ENCODE measurements at regions not wholly inside any gene's neighbourhood (a gene's known extent, or its start where the extent isn't known, plus 50 kb on each side); places are given as distances from the start of the nearest gene placed in this dataset.

GRCh38 chr1:238779716-238780115 lies 606.7 kb upstream of the CHRM3 start:
- Histone ChIP-seq H3K36me3 (ENCODE audit: control insufficient read depth, insufficient read depth, low read length) (no peaks in the 10 kb centered on the region), H3K4me3 (ENCODE audit: extremely low read depth, insufficient read depth, low read length, poor library complexity, severe bottlenecking) (no peak overlapping the region), H3K27ac (ENCODE audit: low read depth, low read length, severe bottlenecking) (no peak overlapping the region), H3K9me3 (ENCODE audit: control insufficient read depth, low read length) (no peaks in the 10 kb centered on the region), H3K4me1 (ENCODE audit: control insufficient read depth, insufficient read depth, low read length, poor library complexity, severe bottlenecking) (no peaks in the 10 kb centered on the region)
- WGBS, 2 experiments (ENCODE audit: insufficient coverage in 2 of 2), result 88% methylated on average over 3 of the region's 3 CpGs; no CpG with 5 or more reads in 1 of the 2 experiments

GRCh38 chr1:238778113-238778512 lies 608.3 kb upstream of the CHRM3 start:
- Histone ChIP-seq H3K9me3 (ENCODE audit: control insufficient read depth, low read length) (no peaks in the 10 kb centered on the region), H3K27ac (ENCODE audit: low read depth, low read length, severe bottlenecking) (no peak overlapping the region), H3K36me3 (ENCODE audit: control insufficient read depth, insufficient read depth, low read length) (no peaks in the 10 kb centered on the region), H3K4me3 (ENCODE audit: extremely low read depth, insufficient read depth, low read length, poor library complexity, severe bottlenecking) (no peak overlapping the region), H3K4me1 (ENCODE audit: control insufficient read depth, insufficient read depth, low read length, poor library complexity, severe bottlenecking) (no peaks in the 10 kb centered on the region)
- no CpG with 5 or more reads among the region's 1 CpG for WGBS, 2 experiments (ENCODE audit: insufficient coverage in 2 of 2)

DNA sequence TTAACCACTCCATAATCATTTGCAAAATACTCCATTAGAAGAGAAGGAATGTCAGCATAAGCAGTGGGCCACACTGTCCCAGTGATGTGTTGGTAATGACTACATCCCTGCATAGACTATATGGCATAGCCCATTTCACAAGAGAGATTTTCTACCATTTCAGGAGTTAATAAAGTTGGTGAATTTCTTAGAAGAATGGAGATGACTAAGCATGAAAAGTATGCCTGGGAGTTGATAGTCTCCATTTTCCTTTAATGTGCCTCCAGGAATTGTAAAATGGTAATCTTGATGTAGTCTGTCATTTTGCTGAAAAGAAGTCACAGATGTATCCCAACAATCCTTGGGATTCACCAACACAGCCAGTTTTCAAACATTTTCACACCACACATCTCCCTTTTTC lies 608.8 kb upstream of the CHRM3 start:
- Histone ChIP-seq H3K27ac (ENCODE audit: low read depth, low read length, severe bottlenecking) (no peak overlapping the region), H3K9me3 (ENCODE audit: control insufficient read depth, low read length) (no peaks in the 10 kb centered on the region), H3K36me3 (ENCODE audit: control insufficient read depth, insufficient read depth, low read length) (no peaks in the 10 kb centered on the region), H3K4me3 (ENCODE audit: extremely low read depth, insufficient read depth, low read length, poor library complexity, severe bottlenecking) (no peak overlapping the region), H3K4me1 (ENCODE audit: control insufficient read depth, insufficient read depth, low read length, poor library complexity, severe bottlenecking) (no peaks in the 10 kb centered on the region)

DNA sequence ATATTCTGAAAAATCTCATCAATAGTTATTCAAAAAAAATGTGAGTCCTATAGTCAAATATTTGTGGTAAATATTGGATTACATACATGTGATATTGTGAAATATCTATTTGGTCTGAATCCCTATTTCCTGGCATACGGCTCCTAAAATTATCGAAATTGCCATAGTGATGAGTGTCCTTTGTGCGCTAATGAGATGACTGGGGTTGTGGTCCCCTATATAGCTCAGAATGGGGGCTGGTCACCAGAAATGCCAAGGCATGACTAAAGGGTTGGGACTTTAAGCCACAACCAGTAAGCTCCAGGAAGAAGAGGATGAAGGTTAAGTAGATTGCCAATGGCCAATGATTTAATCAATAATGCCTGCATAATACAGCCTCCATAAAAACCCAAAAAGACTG lies 610.2 kb upstream of the CHRM3 start:
- WGBS, 2 experiments (ENCODE audit: insufficient coverage in 2 of 2), result 96 to 100% methylated on average over 2 to 3 of the region's 3 CpGs
- no peaks in the 10 kb centered on the region for H3K9me3 ChIP-seq (ENCODE audit: control insufficient read depth, low read length)

DNA sequence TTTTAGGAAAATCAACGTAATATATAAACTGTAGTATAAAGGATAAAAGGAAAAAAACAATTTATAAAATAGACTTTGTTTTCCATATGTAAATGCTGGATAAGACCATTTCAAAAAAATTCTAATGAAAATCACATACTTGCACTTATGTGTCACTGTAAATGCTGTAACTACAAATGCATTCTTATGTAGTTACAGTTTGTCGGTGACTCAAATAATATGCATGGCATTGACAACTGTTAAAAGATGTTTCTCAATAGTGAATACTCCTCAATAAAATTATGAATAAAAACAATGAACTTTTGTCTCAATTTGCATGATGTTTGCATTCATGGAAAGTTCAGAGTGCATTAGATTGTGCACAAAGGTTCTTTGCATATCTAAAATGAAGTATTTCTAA lies 614.0 kb upstream of the CHRM3 start:
- no peak overlapping the region for H3K4me3 ChIP-seq (ENCODE audit: extremely low read depth, insufficient read depth, low read length, poor library complexity, severe bottlenecking)
- no CpG with 5 or more reads among the region's 2 CpGs for WGBS, 2 experiments (ENCODE audit: insufficient coverage in 2 of 2)
- H3K27ac ChIP-seq (ENCODE audit: low read depth, low read length, severe bottlenecking), result no peak overlapping the region

More for the DNA sequence above, 610.2 kb upstream of the CHRM3 start:
- Histone ChIP-seq H3K27ac (ENCODE audit: low read depth, low read length, severe bottlenecking) (no peak overlapping the region), H3K36me3 (ENCODE audit: control insufficient read depth, insufficient read depth, low read length) (no peaks in the 10 kb centered on the region), H3K4me1 (ENCODE audit: control insufficient read depth, insufficient read depth, low read length, poor library complexity, severe bottlenecking) (no peaks in the 10 kb centered on the region), H3K4me3 (ENCODE audit: extremely low read depth, insufficient read depth, low read length, poor library complexity, severe bottlenecking) (no peak overlapping the region)

GRCh38 chr1:238767321-238767720 lies 619.0 kb upstream of the CHRM3 start:
- peaks cover 13% of the 10 kb centered on the region for H3K9me3 ChIP-seq (ENCODE audit: control insufficient read depth, low read length)
- H3K4me3 ChIP-seq (ENCODE audit: extremely low read depth, insufficient read depth, low read length, poor library complexity, severe bottlenecking), result no peak overlapping the region
- no peaks in the 10 kb centered on the region for H3K4me1 ChIP-seq (ENCODE audit: control insufficient read depth, insufficient read depth, low read length, poor library complexity, severe bottlenecking)
- WGBS, 2 experiments (ENCODE audit: insufficient coverage in 2 of 2), result 85% methylated on average over 2 of the region's 2 CpGs; no CpG with 5 or more reads in 1 of the 2 experiments
- no peaks in the 10 kb centered on the region for H3K36me3 ChIP-seq (ENCODE audit: control insufficient read depth, insufficient read depth, low read length)
- H3K27ac ChIP-seq (ENCODE audit: low read depth, low read length, severe bottlenecking), result no peak overlapping the region

More for the DNA sequence above, 614.0 kb upstream of the CHRM3 start:
- Histone ChIP-seq H3K4me1 (ENCODE audit: control insufficient read depth, insufficient read depth, low read length, poor library complexity, severe bottlenecking) (no peaks in the 10 kb centered on the region), H3K36me3 (ENCODE audit: control insufficient read depth, insufficient read depth, low read length) (no peaks in the 10 kb centered on the region), H3K9me3 (ENCODE audit: control insufficient read depth, low read length) (no peaks in the 10 kb centered on the region)

- Histone ChIP-seq H3K4me1 (ENCODE audit: control insufficient read depth, insufficient read depth, low read length, poor library complexity, severe bottlenecking) (no peaks in the 10 kb centered on the region), H3K27ac (ENCODE audit: low read depth, low read length, severe bottlenecking) (no peak overlapping the region), H3K4me3 (ENCODE audit: extremely low read depth, insufficient read depth, low read length, poor library complexity, severe bottlenecking) (no peak overlapping the region), H3K9me3 (ENCODE audit: control insufficient read depth, low read length) (peaks cover 13% of the 10 kb centered on the region), H3K36me3 (ENCODE audit: control insufficient read depth, insufficient read depth, low read length) (no peaks in the 10 kb centered on the region)
- no CpG with 5 or more reads among the region's 2 CpGs for WGBS, 2 experiments (ENCODE audit: insufficient coverage in 2 of 2)
These were observed 621.6 kb upstream of the CHRM3 start for GRCh38 chr1:238764779-238765178.

DNA sequence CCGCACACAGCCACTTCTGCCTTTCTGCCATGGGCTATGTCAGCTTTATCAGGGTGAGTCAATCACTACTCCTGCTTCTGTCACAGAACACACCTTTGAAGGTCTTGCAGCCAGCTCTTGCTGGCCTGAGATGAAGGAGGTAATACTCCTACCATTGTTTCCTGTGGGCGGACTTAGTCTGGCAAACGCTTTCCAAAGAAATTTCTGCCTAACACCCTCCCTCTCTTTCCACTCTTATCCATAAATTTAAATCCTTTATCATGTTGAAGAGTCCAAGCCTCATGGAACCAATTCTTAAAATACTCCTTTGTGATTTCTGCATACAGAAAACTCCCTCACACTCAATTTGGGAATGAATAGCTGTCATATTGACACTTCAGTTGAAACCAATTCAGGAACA lies 633.1 kb upstream of the CHRM3 start:
- 73 to 81% methylated on average over 3 of the region's 3 CpGs for WGBS, 2 experiments (ENCODE audit: insufficient coverage in 2 of 2)
- H3K27ac ChIP-seq (ENCODE audit: low read depth, low read length, severe bottlenecking), result no peak overlapping the region
- no peaks in the 10 kb centered on the region for H3K36me3 ChIP-seq (ENCODE audit: control insufficient read depth, insufficient read depth, low read length)
- H3K9me3 ChIP-seq (ENCODE audit: control insufficient read depth, low read length), result no peaks in the 10 kb centered on the region
- no peaks in the 10 kb centered on the region for H3K4me1 ChIP-seq (ENCODE audit: control insufficient read depth, insufficient read depth, low read length, poor library complexity, severe bottlenecking)
- no peak overlapping the region for H3K4me3 ChIP-seq (ENCODE audit: extremely low read depth, insufficient read depth, low read length, poor library complexity, severe bottlenecking)

- WGBS, 2 experiments (ENCODE audit: insufficient coverage in 2 of 2), result 97 to 100% methylated on average over 3 of the region's 3 CpGs
- Histone ChIP-seq H3K27ac (ENCODE audit: low read depth, low read length, severe bottlenecking) (no peak overlapping the region), H3K9me3 (ENCODE audit: control insufficient read depth, low read length) (no peaks in the 10 kb centered on the region), H3K36me3 (ENCODE audit: control insufficient read depth, insufficient read depth, low read length) (no peaks in the 10 kb centered on the region), H3K4me1 (ENCODE audit: control insufficient read depth, insufficient read depth, low read length, poor library complexity, severe bottlenecking) (no peaks in the 10 kb centered on the region), H3K4me3 (ENCODE audit: extremely low read depth, insufficient read depth, low read length, poor library complexity, severe bottlenecking) (no peak overlapping the region)
These were observed 634.0 kb upstream of the CHRM3 start for GRCh38 chr1:238752327-238752726.

DNA sequence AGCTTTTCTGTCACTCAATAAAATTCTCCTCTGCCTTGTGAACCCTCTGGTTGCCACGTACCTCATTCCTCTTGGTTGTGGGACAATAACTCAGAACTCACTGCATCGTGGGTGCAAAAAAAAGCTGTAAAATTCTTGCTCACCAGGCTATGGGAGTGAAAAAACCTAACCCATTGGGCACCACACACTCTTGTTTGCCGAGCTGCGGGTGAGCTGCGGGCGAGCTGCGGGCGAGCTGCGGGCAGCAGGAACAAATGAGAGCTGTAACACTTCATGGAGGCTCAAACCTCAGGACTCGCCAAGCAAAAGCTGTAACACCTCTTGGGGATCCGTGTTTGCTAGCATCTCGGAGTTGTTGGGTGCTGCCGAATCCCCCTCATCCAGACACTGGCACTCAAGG lies 641.3 kb upstream of the CHRM3 start:
- 83 to 84% methylated on average over 9 to 12 of the region's 13 CpGs for WGBS, 2 experiments (ENCODE audit: insufficient coverage in 2 of 2)
- Histone ChIP-seq H3K4me3 (ENCODE audit: extremely low read depth, insufficient read depth, low read length, poor library complexity, severe bottlenecking) (no peak overlapping the region), H3K4me1 (ENCODE audit: control insufficient read depth, insufficient read depth, low read length, poor library complexity, severe bottlenecking) (no peaks in the 10 kb centered on the region), H3K9me3 (ENCODE audit: control insufficient read depth, low read length) (peaks cover 4% of the 10 kb centered on the region), H3K27ac (ENCODE audit: low read depth, low read length, severe bottlenecking) (no peak overlapping the region), H3K36me3 (ENCODE audit: control insufficient read depth, insufficient read depth, low read length) (no peaks in the 10 kb centered on the region)

GRCh38 chr1:238738892-238739291 lies 647.5 kb upstream of the CHRM3 start:
- Histone ChIP-seq H3K27ac (ENCODE audit: low read depth, low read length, severe bottlenecking) (no peak overlapping the region), H3K4me3 (ENCODE audit: extremely low read depth, insufficient read depth, low read length, poor library complexity, severe bottlenecking) (no peak overlapping the region), H3K9me3 (ENCODE audit: control insufficient read depth, low read length) (no peaks in the 10 kb centered on the region), H3K36me3 (ENCODE audit: control insufficient read depth, insufficient read depth, low read length) (no peaks in the 10 kb centered on the region), H3K4me1 (ENCODE audit: control insufficient read depth, insufficient read depth, low read length, poor library complexity, severe bottlenecking) (no peaks in the 10 kb centered on the region)
- 33 to 38% methylated on average over 1 of the region's 2 CpGs for WGBS, 2 experiments (ENCODE audit: insufficient coverage in 2 of 2)

- Histone ChIP-seq H3K27ac (ENCODE audit: low read depth, low read length, severe bottlenecking) (no peak overlapping the region), H3K4me1 (ENCODE audit: control insufficient read depth, insufficient read depth, low read length, poor library complexity, severe bottlenecking) (no peaks in the 10 kb centered on the region), H3K4me3 (ENCODE audit: extremely low read depth, insufficient read depth, low read length, poor library complexity, severe bottlenecking) (no peak overlapping the region), H3K9me3 (ENCODE audit: control insufficient read depth, low read length) (no peaks in the 10 kb centered on the region), H3K36me3 (ENCODE audit: control insufficient read depth, insufficient read depth, low read length) (no peaks in the 10 kb centered on the region)
These were observed 658.7 kb upstream of the CHRM3 start for GRCh38 chr1:238727670-238728069.
